Uterus (tissue), 2 donors: ENCODE measurements at regions not wholly inside any gene's neighbourhood (a gene's known extent, or its start where the extent isn't known, plus 50 kb on each side); places are given as distances from the start of the nearest gene placed in this dataset.
"Not testable (repeated sequence)": the region's sequence is repeated elsewhere in the genome, so short reads cannot be mapped to it uniquely, and the experiment has no call there.

Experiments used
- POLR2A ChIP-seq, 2 donors: fragments of 450-650 bp; IDR thresholded peaks; one replicate each; pipeline ENCODE4 v1.6.1; 2016; ENCODE audit warnings: antibody characterized with exemption in 2 of 2, mild to moderate bottlenecking in 1 of 2, moderate library complexity in 1 of 2
- TF ChIP-seq, protein P1 (sequence below), 4 experiments: fragments of 200-600 bp in 2 of 4; fragments of 450-650 bp in 2 of 4; sonication (generic) in 2 of 4; IDR thresholded peaks; one replicate each; pipeline ENCODE4 v1.5.1; 2016 to 2019; ENCODE audit warnings: antibody characterized with exemption in 4 of 4, mild to moderate bottlenecking in 2 of 4, moderate library complexity in 1 of 4

DNA sequence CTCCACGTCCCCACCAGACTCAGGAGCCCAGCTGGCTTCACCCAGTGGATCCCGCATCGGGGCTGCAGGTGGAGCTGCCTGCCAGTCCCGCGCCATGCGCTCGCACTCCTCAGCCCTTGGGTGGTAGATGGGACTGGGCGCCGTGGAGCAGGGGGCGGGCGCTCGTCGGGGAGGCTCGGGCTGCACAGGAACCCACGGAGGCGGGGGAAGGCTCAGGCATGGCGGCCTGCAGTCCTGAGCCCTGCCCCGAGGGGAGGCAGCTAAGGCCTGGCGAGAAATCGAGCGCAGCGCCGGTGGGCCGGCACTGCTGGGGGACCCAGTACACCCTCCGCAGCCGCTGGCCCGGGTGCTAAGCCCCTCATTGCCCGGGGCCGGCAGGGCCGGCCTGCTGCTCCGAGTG lies 170.2 kb upstream of the NYAP2 start:
- TF ChIP-seq, protein P1, sequence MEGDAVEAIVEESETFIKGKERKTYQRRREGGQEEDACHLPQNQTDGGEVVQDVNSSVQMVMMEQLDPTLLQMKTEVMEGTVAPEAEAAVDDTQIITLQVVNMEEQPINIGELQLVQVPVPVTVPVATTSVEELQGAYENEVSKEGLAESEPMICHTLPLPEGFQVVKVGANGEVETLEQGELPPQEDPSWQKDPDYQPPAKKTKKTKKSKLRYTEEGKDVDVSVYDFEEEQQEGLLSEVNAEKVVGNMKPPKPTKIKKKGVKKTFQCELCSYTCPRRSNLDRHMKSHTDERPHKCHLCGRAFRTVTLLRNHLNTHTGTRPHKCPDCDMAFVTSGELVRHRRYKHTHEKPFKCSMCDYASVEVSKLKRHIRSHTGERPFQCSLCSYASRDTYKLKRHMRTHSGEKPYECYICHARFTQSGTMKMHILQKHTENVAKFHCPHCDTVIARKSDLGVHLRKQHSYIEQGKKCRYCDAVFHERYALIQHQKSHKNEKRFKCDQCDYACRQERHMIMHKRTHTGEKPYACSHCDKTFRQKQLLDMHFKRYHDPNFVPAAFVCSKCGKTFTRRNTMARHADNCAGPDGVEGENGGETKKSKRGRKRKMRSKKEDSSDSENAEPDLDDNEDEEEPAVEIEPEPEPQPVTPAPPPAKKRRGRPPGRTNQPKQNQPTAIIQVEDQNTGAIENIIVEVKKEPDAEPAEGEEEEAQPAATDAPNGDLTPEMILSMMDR (IDR thresholded peaks at IDR 0.05), result not testable (repeated sequence)
- not testable (repeated sequence) for TF ChIP-seq POLR2A (IDR thresholded peaks at IDR 0.05)
